ENCODE measurements at regions not wholly inside any gene's neighbourhood (a gene's known extent, or its start where the extent isn't known, plus 50 kb on each side); places are given as distances from the start of the nearest gene placed in this dataset.

DNA sequence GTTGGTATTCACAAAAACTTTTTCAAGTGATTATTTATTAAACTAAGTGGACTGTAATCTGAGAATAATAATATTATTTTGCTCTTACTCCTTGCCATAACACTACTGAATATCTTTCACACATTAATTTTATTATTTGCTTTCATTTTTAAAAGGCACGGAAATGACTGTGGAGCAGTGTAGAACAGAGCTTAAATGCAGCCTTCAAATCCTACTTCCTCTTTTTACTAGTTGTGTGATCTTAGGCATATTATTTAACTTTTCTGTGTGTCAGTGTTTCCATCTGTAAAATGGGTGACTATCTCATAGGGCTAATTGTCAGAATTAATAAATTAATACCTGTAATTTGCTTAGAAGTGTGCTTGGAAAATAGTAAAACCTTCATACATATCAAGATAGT is 55.5 kb upstream of the SLC8A1 start:
- Histone ChIP-seq H3K36me3 (no peaks in the 10 kb centered on the region), H3K9me3 (no peaks in the 10 kb centered on the region), H3K4me1 (ENCODE audit: control insufficient read depth in 1 of 2, insufficient read depth in 1 of 2, low read depth in 1 of 2, low read length in 1 of 2) (peaks cover 28 to 31% of the 10 kb centered on the region in 2 experiments), H3K27me3 (no peaks in the 10 kb centered on the region), H3K4me3 (ENCODE audit: low read depth in 1 of 2, low read length in 1 of 2) (no peak overlapping the region), H3K27ac (peak overlapping the region; percentile 26)
- TF ChIP-seq, protein P1, sequence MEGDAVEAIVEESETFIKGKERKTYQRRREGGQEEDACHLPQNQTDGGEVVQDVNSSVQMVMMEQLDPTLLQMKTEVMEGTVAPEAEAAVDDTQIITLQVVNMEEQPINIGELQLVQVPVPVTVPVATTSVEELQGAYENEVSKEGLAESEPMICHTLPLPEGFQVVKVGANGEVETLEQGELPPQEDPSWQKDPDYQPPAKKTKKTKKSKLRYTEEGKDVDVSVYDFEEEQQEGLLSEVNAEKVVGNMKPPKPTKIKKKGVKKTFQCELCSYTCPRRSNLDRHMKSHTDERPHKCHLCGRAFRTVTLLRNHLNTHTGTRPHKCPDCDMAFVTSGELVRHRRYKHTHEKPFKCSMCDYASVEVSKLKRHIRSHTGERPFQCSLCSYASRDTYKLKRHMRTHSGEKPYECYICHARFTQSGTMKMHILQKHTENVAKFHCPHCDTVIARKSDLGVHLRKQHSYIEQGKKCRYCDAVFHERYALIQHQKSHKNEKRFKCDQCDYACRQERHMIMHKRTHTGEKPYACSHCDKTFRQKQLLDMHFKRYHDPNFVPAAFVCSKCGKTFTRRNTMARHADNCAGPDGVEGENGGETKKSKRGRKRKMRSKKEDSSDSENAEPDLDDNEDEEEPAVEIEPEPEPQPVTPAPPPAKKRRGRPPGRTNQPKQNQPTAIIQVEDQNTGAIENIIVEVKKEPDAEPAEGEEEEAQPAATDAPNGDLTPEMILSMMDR (IDR thresholded peaks at IDR 0.05): no peak

DNA sequence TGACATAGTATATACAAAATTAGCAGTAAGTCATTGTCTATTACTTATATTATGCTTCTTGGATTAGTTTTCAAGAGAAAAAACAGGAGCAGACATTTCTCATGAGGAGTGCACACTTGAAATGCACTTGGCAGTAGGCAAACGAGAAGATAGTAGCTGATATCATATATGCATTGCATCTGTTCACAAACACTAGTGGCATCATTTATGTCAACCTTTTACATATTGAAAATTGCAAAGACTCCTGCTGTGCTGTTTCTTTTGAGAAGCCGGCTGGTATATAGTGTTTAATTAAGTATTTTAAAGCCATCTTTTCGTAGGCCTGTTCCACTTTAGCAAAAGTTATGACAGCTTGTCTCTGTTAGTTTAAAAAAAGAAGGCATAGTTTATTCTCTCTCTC is 58.4 kb upstream of the SLC8A1 start:
- Histone ChIP-seq H3K27ac (peak overlapping the region; percentile 87), H3K36me3 (no peaks in the 10 kb centered on the region), H3K9me3 (no peaks in the 10 kb centered on the region), H3K4me1 (ENCODE audit: control insufficient read depth in 1 of 2, insufficient read depth in 1 of 2, low read depth in 1 of 2, low read length in 1 of 2) (peaks cover 47 to 56% of the 10 kb centered on the region in 2 experiments), H3K27me3 (no peaks in the 10 kb centered on the region), H3K4me3 (ENCODE audit: low read depth in 1 of 2, low read length in 1 of 2) (no peak overlapping the region)
- TF ChIP-seq, protein P1 (IDR thresholded peaks at IDR 0.05): no peak

DNA sequence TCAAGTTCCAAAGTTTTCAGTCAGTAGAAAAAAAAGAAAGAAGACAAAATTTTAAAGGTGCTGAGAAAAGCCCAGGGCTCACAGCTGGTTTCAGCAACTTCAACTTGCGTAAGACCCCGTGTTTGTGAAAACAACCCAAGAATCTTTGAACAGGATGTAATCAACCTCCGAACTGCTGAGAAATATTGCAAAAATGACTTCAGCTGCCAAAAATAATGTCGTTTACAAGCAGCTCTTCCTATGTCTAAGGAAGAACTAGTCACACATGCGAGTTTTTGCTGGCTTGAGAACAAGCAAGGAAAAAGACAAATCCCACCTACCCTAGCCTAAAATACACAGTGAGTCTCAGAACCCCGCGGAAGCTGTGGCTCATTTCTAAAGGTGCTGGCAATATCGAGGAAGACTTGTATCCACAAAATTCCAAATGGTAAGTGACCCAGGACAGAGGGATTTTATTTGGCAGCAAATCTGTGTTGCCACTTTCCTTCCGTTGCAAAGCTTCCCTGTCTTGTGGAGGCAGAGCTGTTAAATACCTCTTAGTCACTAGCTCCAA is 59.8 kb upstream of the SLC8A1 start:
- Histone ChIP-seq H3K4me1 (ENCODE audit: control insufficient read depth in 1 of 2, insufficient read depth in 1 of 2, low read depth in 1 of 2, low read length in 1 of 2) (peaks cover 47 to 57% of the 10 kb centered on the region in 2 experiments), H3K36me3 (no peaks in the 10 kb centered on the region), H3K27ac (peak overlapping the region; percentile 87), H3K27me3 (no peaks in the 10 kb centered on the region), H3K4me3 (ENCODE audit: low read depth in 1 of 2, low read length in 1 of 2) (peak overlapping the region; percentile 56 to 71), H3K9me3 (no peaks in the 10 kb centered on the region)
- TF ChIP-seq, protein P1 (IDR thresholded peaks at IDR 0.05): no peak

DNA sequence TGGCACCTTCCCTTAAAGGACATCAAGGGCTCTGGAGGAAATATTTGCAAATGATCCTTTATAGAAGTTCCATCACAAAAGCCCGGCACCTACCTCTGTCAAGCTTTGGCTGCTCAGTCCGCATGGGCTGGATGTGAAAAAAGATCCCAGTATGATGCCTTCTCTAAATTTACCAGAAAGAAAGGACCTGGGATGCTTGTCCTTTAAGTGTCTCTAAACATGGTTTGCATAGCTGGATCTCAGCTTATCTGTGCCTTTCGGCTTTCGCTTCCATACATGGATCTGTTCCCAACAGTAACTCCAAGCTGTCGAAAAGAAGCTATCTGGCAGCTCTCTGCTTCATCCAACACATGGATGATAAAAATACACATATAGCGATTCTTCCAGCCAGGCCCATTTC is 60.4 kb upstream of the SLC8A1 start:
- Histone ChIP-seq H3K27me3 (no peaks in the 10 kb centered on the region), H3K36me3 (no peaks in the 10 kb centered on the region), H3K9me3 (no peaks in the 10 kb centered on the region), H3K27ac (peak overlapping the region; percentile 87), H3K4me1 (ENCODE audit: control insufficient read depth in 1 of 2, insufficient read depth in 1 of 2, low read depth in 1 of 2, low read length in 1 of 2) (peaks cover 45 to 57% of the 10 kb centered on the region in 2 experiments), H3K4me3 (ENCODE audit: low read depth in 1 of 2, low read length in 1 of 2) (peak overlapping the region; percentile 56 to 71)
- TF ChIP-seq, protein P1 (IDR thresholded peaks at IDR 0.05): no peak

DNA sequence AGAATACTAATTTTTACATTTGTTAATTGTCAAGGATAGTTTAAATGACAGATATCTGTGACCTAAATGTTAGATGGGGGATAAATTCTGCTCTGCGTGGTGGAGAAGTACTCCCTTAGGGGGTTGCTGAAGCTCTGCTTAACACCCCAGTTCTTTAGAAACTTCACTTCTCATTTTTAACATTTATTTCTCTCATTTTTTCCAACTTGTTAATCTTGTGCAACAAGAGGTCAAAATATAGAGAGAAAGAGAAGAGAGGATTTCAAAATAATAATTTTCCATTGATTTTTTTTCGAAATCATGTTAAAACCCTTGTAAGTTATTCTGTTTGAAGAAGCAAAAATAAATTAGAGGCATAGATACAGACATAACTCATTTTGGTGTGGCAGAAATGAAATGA is 61.3 kb upstream of the SLC8A1 start:
- H3K9me3 ChIP-seq: no peaks in the 10 kb centered on the region
- H3K4me1 ChIP-seq (ENCODE audit: control insufficient read depth in 1 of 2, insufficient read depth in 1 of 2, low read depth in 1 of 2, low read length in 1 of 2): peaks cover 38 to 57% of the 10 kb centered on the region in 2 experiments
- peak overlapping the region; percentile 56 to 71 for H3K4me3 ChIP-seq (ENCODE audit: low read depth in 1 of 2, low read length in 1 of 2)
- no peaks in the 10 kb centered on the region for H3K36me3 ChIP-seq
- peak overlapping the region; percentile 87 for H3K27ac ChIP-seq
- TF ChIP-seq, protein P1 (IDR thresholded peaks at IDR 0.05): no peak
- H3K27me3 ChIP-seq: no peaks in the 10 kb centered on the region
